GM12892 (cell line): ENCODE measurements at regions not wholly inside any gene's neighbourhood (a gene's known extent, or its start where the extent isn't known, plus 50 kb on each side); places are given as distances from the start of the nearest gene placed in this dataset.

Experiments used
- POLR2A ChIP-seq: IDR thresholded peaks from 2 replicates; pipeline ENCODE4 v1.6.1; 2011; ENCODE audit warnings: low read depth, low read length, control low read depth
- POLR2AphosphoS5 ChIP-seq: IDR thresholded peaks from 2 replicates; pipeline ENCODE4 v1.6.1; 2011; ENCODE audit warnings: low read depth, low read length, control low read depth
- TAF1 ChIP-seq: IDR thresholded peaks from 2 replicates; pipeline ENCODE4 v1.6.1; 2011; ENCODE audit warnings: low read depth, mild to moderate bottlenecking, control low read depth, low read length, borderline replicate concordance

- TF ChIP-seq POLR2AphosphoS5: no peak
- TF ChIP-seq TAF1: no peak
- TF ChIP-seq POLR2A: no peak
Measured at GRCh38 chr12:9380650-9381049, 172.5 kb upstream of the PZP start.
